Ectodermal cell (in vitro differentiated cells): ENCODE measurements at regions not wholly inside any gene's neighbourhood (a gene's known extent, or its start where the extent isn't known, plus 50 kb on each side); places are given as distances from the start of the nearest gene placed in this dataset.

Source experiments
- H3K27ac ChIP-seq: 2 replicates; pipeline ENCODE4 v1.7.0; 2013; ENCODE audit warnings: mild to moderate bottlenecking, low read depth, low read length; ENCODE audit not compliant: insufficient read depth, poor library complexity, severe bottlenecking
- H3K27me3 ChIP-seq: 2 replicates; pipeline ENCODE4 v1.7.0; 2013; ENCODE audit warnings: mild to moderate bottlenecking, low read length; ENCODE audit not compliant: insufficient read depth, control insufficient read depth, poor library complexity, severe bottlenecking
- H3K36me3 ChIP-seq: one replicate; pipeline ENCODE4 v1.7.0; 2013; ENCODE audit warnings: low read length; ENCODE audit not compliant: control insufficient read depth, insufficient read depth
- H3K4me1 ChIP-seq: one replicate; pipeline ENCODE4 v1.7.0; 2013; ENCODE audit warnings: low read length; ENCODE audit not compliant: control insufficient read depth, insufficient read depth
- H3K4me3 ChIP-seq: 2 replicates; pipeline ENCODE4 v1.7.0; 2013; ENCODE audit warnings: low read depth, low read length, control low read depth; ENCODE audit not compliant: insufficient read depth
- H3K9me3 ChIP-seq: 2 replicates; pipeline ENCODE4 v1.7.0; 2013; ENCODE audit warnings: mild to moderate bottlenecking, low read length, moderate library complexity; ENCODE audit not compliant: control insufficient read depth
- WGBS, 2 experiments: methylation state at CpG; one replicate each; pipeline ENCODE4 v1.1.7; 2013; ENCODE audit warnings: missing lambda C conversion rate in 2 of 2; 5-methylcytosine and 5-hydroxymethylcytosine counted together

- 92 to 94% methylated on average over 4 to 5 of the region's 5 CpGs for WGBS, 2 experiments
- Histone ChIP-seq H3K36me3 (no peaks in the 10 kb centered on the region), H3K27me3 (no peaks in the 10 kb centered on the region), H3K27ac (no peak overlapping the region), H3K4me1 (no peaks in the 10 kb centered on the region), H3K9me3 (no peaks in the 10 kb centered on the region), H3K4me3 (no peak overlapping the region)
These were observed 197.8 kb downstream of the TFAP2A start for GRCh38 chr6:10217111-10217510.

- Histone ChIP-seq H3K4me3 (no peak overlapping the region), H3K27ac (no peak overlapping the region), H3K4me1 (no peaks in the 10 kb centered on the region), H3K9me3 (no peaks in the 10 kb centered on the region), H3K36me3 (no peaks in the 10 kb centered on the region), H3K27me3 (no peaks in the 10 kb centered on the region)
- WGBS, 2 experiments, result 96% methylated on average over 7 of the region's 7 CpGs
These were observed 199.4 kb downstream of the TFAP2A start for GRCh38 chr6:10215326-10216110.

GRCh38 chr6:10210052-10210451 is 204.8 kb downstream of the TFAP2A start:
- WGBS, 2 experiments, result 47 to 65% methylated on average over 2 of the region's 2 CpGs
- H3K27me3 ChIP-seq, result peaks cover 3% of the 10 kb centered on the region
- H3K4me1 ChIP-seq, result no peaks in the 10 kb centered on the region
- no peaks in the 10 kb centered on the region for H3K9me3 ChIP-seq
- H3K36me3 ChIP-seq, result no peaks in the 10 kb centered on the region
- H3K27ac ChIP-seq, result no peak overlapping the region
- H3K4me3 ChIP-seq, result no peak overlapping the region

- H3K27me3 ChIP-seq, result peaks cover 3% of the 10 kb centered on the region
- no peak overlapping the region for H3K27ac ChIP-seq
- 95% methylated on average over 4 of the region's 4 CpGs for WGBS, 2 experiments
- no peaks in the 10 kb centered on the region for H3K36me3 ChIP-seq
- H3K9me3 ChIP-seq, result no peaks in the 10 kb centered on the region
- no peaks in the 10 kb centered on the region for H3K4me1 ChIP-seq
- no peak overlapping the region for H3K4me3 ChIP-seq
These were observed 209.0 kb downstream of the TFAP2A start for GRCh38 chr6:10205892-10206291.

- no peaks in the 10 kb centered on the region for H3K36me3 ChIP-seq
- no peaks in the 10 kb centered on the region for H3K4me1 ChIP-seq
- no peak overlapping the region for H3K27ac ChIP-seq
These were observed 209.8 kb downstream of the TFAP2A start for GRCh38 chr6:10205120-10205519.

GRCh38 chr6:10203651-10204050 is 211.2 kb downstream of the TFAP2A start:
- no peaks in the 10 kb centered on the region for H3K4me1 ChIP-seq
- WGBS, 2 experiments, result 91 to 94% methylated on average over 1 of the region's 1 CpG
- no peak overlapping the region for H3K27ac ChIP-seq
- no peaks in the 10 kb centered on the region for H3K36me3 ChIP-seq
- H3K27me3 ChIP-seq, result peaks cover 3% of the 10 kb centered on the region
- no peak overlapping the region for H3K4me3 ChIP-seq
- H3K9me3 ChIP-seq, result no peaks in the 10 kb centered on the region

More at GRCh38 chr6:10205120-10205519, 209.8 kb downstream of the TFAP2A start:
- Histone ChIP-seq H3K9me3 (no peaks in the 10 kb centered on the region), H3K4me3 (no peak overlapping the region), H3K27me3 (peaks cover 3% of the 10 kb centered on the region)
- WGBS, 2 experiments, result 93 to 95% methylated on average over 3 of the region's 3 CpGs

GRCh38 chr6:10202581-10202980 is 212.3 kb downstream of the TFAP2A start:
- Histone ChIP-seq H3K27ac (no peak overlapping the region), H3K9me3 (no peaks in the 10 kb centered on the region), H3K27me3 (no peaks in the 10 kb centered on the region), H3K36me3 (no peaks in the 10 kb centered on the region), H3K4me1 (no peaks in the 10 kb centered on the region), H3K4me3 (no peak overlapping the region)
- 90 to 93% methylated on average over 3 of the region's 3 CpGs for WGBS, 2 experiments

GRCh38 chr6:10201606-10202510 is 213.0 kb downstream of the TFAP2A start:
- H3K9me3 ChIP-seq, result no peaks in the 10 kb centered on the region
- no peaks in the 10 kb centered on the region for H3K27me3 ChIP-seq
- WGBS, 2 experiments, result 85 to 89% methylated on average over 8 of the region's 8 CpGs
- H3K4me1 ChIP-seq, result no peaks in the 10 kb centered on the region
- no peak overlapping the region for H3K4me3 ChIP-seq
- H3K36me3 ChIP-seq, result no peaks in the 10 kb centered on the region
- H3K27ac ChIP-seq, result no peak overlapping the region

GRCh38 chr6:10196090-10196489 is 218.8 kb downstream of the TFAP2A start:
- Histone ChIP-seq H3K4me3 (no peak overlapping the region), H3K9me3 (no peaks in the 10 kb centered on the region), H3K4me1 (no peaks in the 10 kb centered on the region), H3K36me3 (no peaks in the 10 kb centered on the region), H3K27ac (no peak overlapping the region), H3K27me3 (no peaks in the 10 kb centered on the region)
- 93 to 94% methylated on average over 5 of the region's 5 CpGs for WGBS, 2 experiments
